ENCODE measurements at regions not wholly inside any gene's neighbourhood (a gene's known extent, or its start where the extent isn't known, plus 50 kb on each side); places are given as distances from the start of the nearest gene placed in this dataset.

DNA sequence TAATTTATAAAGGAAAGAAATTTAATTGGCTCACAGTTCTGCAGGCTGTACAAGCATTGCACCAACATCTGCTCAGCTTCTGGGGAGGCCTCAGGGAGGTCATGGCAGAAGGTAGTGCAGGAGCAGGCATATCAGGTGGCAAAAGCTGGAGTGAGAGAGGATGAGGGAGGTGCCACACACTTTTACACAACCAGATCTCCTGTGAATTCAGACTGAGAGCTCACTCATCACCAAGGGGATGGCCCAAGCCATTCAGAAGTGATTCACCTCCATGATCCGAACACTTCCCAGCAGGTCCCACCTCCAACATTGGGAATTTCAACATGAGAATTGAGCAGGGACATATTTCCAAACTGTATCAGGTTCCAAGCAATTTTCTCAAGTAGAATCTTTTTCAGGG, 84.7 kb upstream of the BRINP1 start:
- TF ChIP-seq POLR2AphosphoS5 (IDR thresholded peaks at IDR 0.05) (no peak), POLR2A (IDR thresholded peaks at IDR 0.05) (no peak)
- TF ChIP-seq, protein P1, sequence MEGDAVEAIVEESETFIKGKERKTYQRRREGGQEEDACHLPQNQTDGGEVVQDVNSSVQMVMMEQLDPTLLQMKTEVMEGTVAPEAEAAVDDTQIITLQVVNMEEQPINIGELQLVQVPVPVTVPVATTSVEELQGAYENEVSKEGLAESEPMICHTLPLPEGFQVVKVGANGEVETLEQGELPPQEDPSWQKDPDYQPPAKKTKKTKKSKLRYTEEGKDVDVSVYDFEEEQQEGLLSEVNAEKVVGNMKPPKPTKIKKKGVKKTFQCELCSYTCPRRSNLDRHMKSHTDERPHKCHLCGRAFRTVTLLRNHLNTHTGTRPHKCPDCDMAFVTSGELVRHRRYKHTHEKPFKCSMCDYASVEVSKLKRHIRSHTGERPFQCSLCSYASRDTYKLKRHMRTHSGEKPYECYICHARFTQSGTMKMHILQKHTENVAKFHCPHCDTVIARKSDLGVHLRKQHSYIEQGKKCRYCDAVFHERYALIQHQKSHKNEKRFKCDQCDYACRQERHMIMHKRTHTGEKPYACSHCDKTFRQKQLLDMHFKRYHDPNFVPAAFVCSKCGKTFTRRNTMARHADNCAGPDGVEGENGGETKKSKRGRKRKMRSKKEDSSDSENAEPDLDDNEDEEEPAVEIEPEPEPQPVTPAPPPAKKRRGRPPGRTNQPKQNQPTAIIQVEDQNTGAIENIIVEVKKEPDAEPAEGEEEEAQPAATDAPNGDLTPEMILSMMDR (IDR thresholded peaks at IDR 0.05 in 8 of 11, conservative IDR thresholded peaks at IDR 0.05 in 3 of 11), result no peak

Data from spleen (tissue), 7 donors.